ENCODE measurements at regions not wholly inside any gene's neighbourhood (a gene's known extent, or its start where the extent isn't known, plus 50 kb on each side); places are given as distances from the start of the nearest gene placed in this dataset.
A peak's percentile ranks its signal among the peaks of the same experiment; 100 is the strongest.

DNA sequence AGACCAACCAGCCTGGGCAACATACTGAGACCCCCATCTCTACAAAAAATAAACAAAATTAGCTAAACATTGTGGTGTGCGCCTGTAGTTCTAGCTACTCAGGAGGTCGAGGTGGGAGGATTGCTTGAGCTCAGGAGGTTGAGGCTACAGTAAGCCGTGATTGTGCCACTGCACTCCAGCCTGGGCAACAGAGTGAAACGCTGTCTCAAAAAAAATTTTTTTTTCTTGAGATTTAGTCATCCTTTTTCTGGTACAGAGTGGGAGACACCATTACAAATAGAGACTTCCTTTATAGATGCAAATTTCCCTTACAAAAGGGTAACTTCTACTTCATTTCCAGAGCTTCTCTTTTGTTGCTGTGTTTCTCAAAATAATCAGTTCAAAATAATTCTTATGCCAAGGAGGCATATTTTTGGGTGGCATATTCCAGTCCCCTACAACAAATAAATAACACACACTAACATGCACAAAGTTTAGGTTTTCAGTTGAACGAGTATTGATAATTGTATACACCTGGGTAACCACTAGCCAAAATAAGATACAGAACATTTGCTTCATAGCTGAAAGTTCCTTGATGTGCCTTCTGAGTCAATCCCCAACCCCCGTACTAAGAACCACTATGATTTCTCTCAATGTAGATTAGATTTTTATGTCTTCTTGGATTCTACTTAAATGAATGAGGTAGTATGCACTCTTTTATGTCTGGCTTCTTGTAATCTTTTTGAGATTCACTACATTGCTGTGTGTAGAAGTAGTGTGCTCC, 248.9 kb upstream of the PROK2 start:
- H4K20me1 ChIP-seq (ENCODE audit: control insufficient read depth, insufficient read depth, insufficient read length): no peaks in the 10 kb centered on the region
- TF ChIP-seq CTCF (conservative IDR thresholded peaks at IDR 0.05): no peak
- no peak overlapping the region for H4K8ac ChIP-seq (replicated peaks; ENCODE audit: insufficient read length, low read depth, low read length)
- H3T11ph ChIP-seq (ENCODE audit: low read length): no peak overlapping the region
- no peak overlapping the region for H2AK5ac ChIP-seq (ENCODE audit: insufficient read length, low read length)
- DNase-seq: no peak
- no peak overlapping the region for H2AFZ ChIP-seq (ENCODE audit: low read length)
- no peaks in the 10 kb centered on the region for H3K79me1 ChIP-seq (ENCODE audit: insufficient read depth, low read depth, low read length, poor library complexity, severe bottlenecking)
- no peak overlapping the region for H4K91ac ChIP-seq (ENCODE audit: insufficient read length, low read depth, low read length)
- H3K23ac ChIP-seq (ENCODE audit: insufficient read length, low read depth, low read length): no peak overlapping the region
- no peak overlapping the region for H3K4me2 ChIP-seq (ENCODE audit: insufficient read depth, insufficient read length, low read length)
- H3K9me3 ChIP-seq (ENCODE audit: control insufficient read depth, low read depth, low read length): no peaks in the 10 kb centered on the region
- peaks cover 1% of the 10 kb centered on the region; the same call in 1 of the 2 replicates for H3K4me1 ChIP-seq (ENCODE audit: insufficient read depth, low read length)
- peaks cover 5% of the 10 kb centered on the region for H3K27me3 Mint-ChIP-seq (ENCODE audit: low read depth)
- no CpG with 5 or more reads among the region's 6 CpGs for WGBS (ENCODE audit: extremely low coverage, insufficient read length, low lambda C conversion rate)
- H3K14ac ChIP-seq (ENCODE audit: insufficient read depth, low read length): no peak overlapping the region
- H3K36me3 Mint-ChIP-seq (ENCODE audit: insufficient read depth in 1 of 3, low read depth in 3 of 3): peaks cover 0 to 3% (median 2%) of the 10 kb centered on the region in 3 experiments; a peak in 4 of 7 replicates
- no peak overlapping the region for H3K56ac ChIP-seq (ENCODE audit: insufficient read length, low read depth, low read length)
- no peak overlapping the region for H2BK20ac ChIP-seq (ENCODE audit: low read depth, low read length, poor library complexity, severe bottlenecking)
- no peak overlapping the region for H3K4ac ChIP-seq (ENCODE audit: low read depth, low read length)
- H2BK15ac ChIP-seq (ENCODE audit: low read depth, low read length): no peak overlapping the region
- H2BK120ac ChIP-seq (ENCODE audit: low read depth, low read length, poor library complexity, severe bottlenecking): peak overlapping the region; percentile 1
- H3K9ac ChIP-seq (ENCODE audit: extremely low read depth, insufficient read length, low read length): no peak overlapping the region
- H3K27ac Mint-ChIP-seq: peak overlapping the region in 1 of 3 experiments; percentile 25; a peak in 1 of 7 replicates
- H3K27me3 ChIP-seq (ENCODE audit: insufficient read depth, low read length): no peaks in the 10 kb centered on the region
- no peak overlapping the region for H3K4me3 Mint-ChIP-seq
- peaks cover 3 to 4% of the 10 kb centered on the region in 2 experiments; a peak in 4 of 5 replicates for H3K9me3 Mint-ChIP-seq
- no peak overlapping the region for H4K5ac ChIP-seq (ENCODE audit: insufficient read length, low read depth, low read length)
- no peak overlapping the region for H2BK5ac ChIP-seq (ENCODE audit: insufficient read length, low read length)
- H3K23me2 ChIP-seq (ENCODE audit: insufficient read length, low read depth, low read length, poor library complexity, severe bottlenecking): no peaks in the 10 kb centered on the region
- no peaks in the 10 kb centered on the region for H3K79me2 ChIP-seq (ENCODE audit: insufficient read depth, low read length)
- H3K18ac ChIP-seq (ENCODE audit: insufficient read length, low read depth, low read length): no peak overlapping the region
- no peak overlapping the region for H3K27ac ChIP-seq (ENCODE audit: insufficient read length, low read depth, low read length)
- no peak overlapping the region for H2BK12ac ChIP-seq (ENCODE audit: insufficient read length, low read depth, low read length)
- H3K4me1 Mint-ChIP-seq: peaks cover 23 to 28% of the 10 kb centered on the region in 2 experiments

Data from H9 (cell line).